ENCODE measurements at regions not wholly inside any gene's neighbourhood (a gene's known extent, or its start where the extent isn't known, plus 50 kb on each side); places are given as distances from the start of the nearest gene placed in this dataset.

DNA sequence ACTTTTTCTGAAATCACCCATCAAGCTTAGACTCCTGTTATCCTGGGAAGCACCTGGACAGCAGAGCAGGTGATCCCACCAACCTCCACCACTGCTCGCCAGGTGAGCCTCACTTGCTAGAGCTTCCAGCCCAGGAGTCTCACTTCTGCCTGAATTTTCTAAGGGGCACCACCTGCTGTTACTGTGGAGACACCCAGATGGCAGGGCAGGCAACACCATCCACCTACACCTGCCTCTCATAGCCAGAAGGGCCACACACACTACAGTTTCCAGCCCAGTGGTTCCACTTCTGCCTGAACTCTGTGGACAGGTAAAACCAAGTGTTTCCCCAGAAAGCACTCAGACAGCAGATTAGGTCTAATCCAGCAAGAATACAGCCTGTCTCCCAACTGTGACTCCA, 262.0 kb downstream of the ARAP2 start:
- TF ChIP-seq, protein P1, sequence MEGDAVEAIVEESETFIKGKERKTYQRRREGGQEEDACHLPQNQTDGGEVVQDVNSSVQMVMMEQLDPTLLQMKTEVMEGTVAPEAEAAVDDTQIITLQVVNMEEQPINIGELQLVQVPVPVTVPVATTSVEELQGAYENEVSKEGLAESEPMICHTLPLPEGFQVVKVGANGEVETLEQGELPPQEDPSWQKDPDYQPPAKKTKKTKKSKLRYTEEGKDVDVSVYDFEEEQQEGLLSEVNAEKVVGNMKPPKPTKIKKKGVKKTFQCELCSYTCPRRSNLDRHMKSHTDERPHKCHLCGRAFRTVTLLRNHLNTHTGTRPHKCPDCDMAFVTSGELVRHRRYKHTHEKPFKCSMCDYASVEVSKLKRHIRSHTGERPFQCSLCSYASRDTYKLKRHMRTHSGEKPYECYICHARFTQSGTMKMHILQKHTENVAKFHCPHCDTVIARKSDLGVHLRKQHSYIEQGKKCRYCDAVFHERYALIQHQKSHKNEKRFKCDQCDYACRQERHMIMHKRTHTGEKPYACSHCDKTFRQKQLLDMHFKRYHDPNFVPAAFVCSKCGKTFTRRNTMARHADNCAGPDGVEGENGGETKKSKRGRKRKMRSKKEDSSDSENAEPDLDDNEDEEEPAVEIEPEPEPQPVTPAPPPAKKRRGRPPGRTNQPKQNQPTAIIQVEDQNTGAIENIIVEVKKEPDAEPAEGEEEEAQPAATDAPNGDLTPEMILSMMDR (IDR thresholded peaks at IDR 0.05) = no peak
- no peak overlapping the region for H3K4me3 ChIP-seq (ENCODE audit: low read length)
- ChIA-PET POLR2A (no interaction called here), CTCF (no interaction called here)
- intact Hi-C loops (cut with DNase I, micrococcal nuclease) = no loop called here
- Mint-ChIP-seq H3K27me3 (no peaks in the 10 kb centered on the region), H3K27ac (no peak overlapping the region), H3K4me1 (ENCODE audit: low read depth) (no peaks in the 10 kb centered on the region), H3K4me3 (no peak overlapping the region), H3K9me3 (no peaks in the 10 kb centered on the region), H3K36me3 (ENCODE audit: low read depth) (no peaks in the 10 kb centered on the region)
- ATAC-seq (ENCODE audit: poor library complexity) = no peak
- H3K4me1 ChIP-seq (ENCODE audit: insufficient read depth, low read length) = no peaks in the 10 kb centered on the region
- no peaks in the 10 kb centered on the region for H3K27me3 ChIP-seq (ENCODE audit: control insufficient read depth in 1 of 2, insufficient read depth in 2 of 2, low read length in 2 of 2)
- DNase-seq = no peak
- no peaks in the 10 kb centered on the region for H3K9me3 ChIP-seq (ENCODE audit: control insufficient read depth in 1 of 2, insufficient read depth in 1 of 2, low read length in 2 of 2)
- H3K27ac ChIP-seq (ENCODE audit: low read depth in 1 of 2, low read length in 2 of 2) = no peak overlapping the region
- H3K36me3 ChIP-seq (ENCODE audit: insufficient read depth, low read length) = no peaks in the 10 kb centered on the region

DNA sequence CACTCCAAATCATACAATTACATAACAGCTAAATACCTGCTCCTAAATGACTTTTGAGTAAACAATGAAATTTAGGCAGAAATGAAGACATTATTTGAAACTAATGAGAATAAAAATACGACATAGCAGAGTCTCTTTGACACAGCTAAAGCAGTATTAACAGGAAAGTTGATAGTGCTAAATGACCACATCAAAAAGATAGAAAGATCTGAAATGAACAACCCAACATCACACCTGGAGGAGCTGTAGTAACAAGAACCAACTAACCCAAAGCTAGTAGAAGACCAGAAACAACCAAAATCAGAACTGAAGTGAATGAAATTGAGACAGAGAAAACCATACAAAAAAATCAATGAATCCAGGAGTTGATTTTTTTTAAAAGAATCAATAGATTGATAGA, 257.8 kb downstream of the ARAP2 start:
- Histone ChIP-seq H3K27me3 (ENCODE audit: control insufficient read depth in 1 of 2, insufficient read depth in 2 of 2, low read length in 2 of 2) (no peaks in the 10 kb centered on the region), H3K27ac (ENCODE audit: low read depth in 1 of 2, low read length in 2 of 2) (no peak overlapping the region), H3K4me3 (ENCODE audit: low read length) (no peak overlapping the region), H3K9me3 (ENCODE audit: control insufficient read depth in 1 of 2, insufficient read depth in 1 of 2, low read length in 2 of 2) (no peaks in the 10 kb centered on the region), H3K36me3 (ENCODE audit: insufficient read depth, low read length) (no peaks in the 10 kb centered on the region), H3K4me1 (ENCODE audit: insufficient read depth, low read length) (no peaks in the 10 kb centered on the region)
- Mint-ChIP-seq H3K27me3 (no peaks in the 10 kb centered on the region), H3K4me3 (no peak overlapping the region), H3K4me1 (ENCODE audit: low read depth) (no peaks in the 10 kb centered on the region), H3K9me3 (peaks cover 3% of the 10 kb centered on the region), H3K36me3 (ENCODE audit: low read depth) (no peaks in the 10 kb centered on the region), H3K27ac (no peak overlapping the region)
- intact Hi-C loops (cut with DNase I, micrococcal nuclease) = no loop called here
- POLR2A ChIA-PET = no interaction called here
- TF ChIP-seq, protein P1 (IDR thresholded peaks at IDR 0.05) = no peak
- ATAC-seq (ENCODE audit: poor library complexity) (no peak), DNase-seq (no peak)
- CTCF ChIA-PET = no interaction called here

DNA sequence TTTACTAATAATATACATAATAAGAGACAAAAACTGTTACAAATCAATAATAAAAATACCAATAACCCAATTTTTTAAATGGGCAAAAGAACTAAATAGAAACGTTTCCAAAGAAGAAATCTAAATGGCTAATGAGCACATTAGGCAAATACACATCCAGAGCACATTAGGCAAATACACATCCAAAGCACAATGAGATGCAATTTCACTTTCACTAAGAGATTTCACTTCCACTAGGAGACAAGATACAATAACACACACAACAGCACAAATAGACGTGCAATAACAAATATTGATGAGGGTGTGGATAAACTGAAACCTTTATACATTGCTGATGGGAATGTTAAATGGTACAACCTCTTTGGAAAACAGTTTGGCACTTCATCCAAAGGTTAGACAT, 250.7 kb downstream of the ARAP2 start:
- DNase-seq = no peak
- Histone ChIP-seq H3K4me3 (ENCODE audit: low read length) (no peak overlapping the region), H3K27me3 (ENCODE audit: control insufficient read depth in 1 of 2, insufficient read depth in 2 of 2, low read length in 2 of 2) (no peaks in the 10 kb centered on the region), H3K9me3 (ENCODE audit: control insufficient read depth in 1 of 2, insufficient read depth in 1 of 2, low read length in 2 of 2) (no peaks in the 10 kb centered on the region), H3K27ac (ENCODE audit: low read depth in 1 of 2, low read length in 2 of 2) (no peak overlapping the region), H3K36me3 (ENCODE audit: insufficient read depth, low read length) (no peaks in the 10 kb centered on the region), H3K4me1 (ENCODE audit: insufficient read depth, low read length) (no peaks in the 10 kb centered on the region)
- TF ChIP-seq, protein P1 (IDR thresholded peaks at IDR 0.05) = no peak
- no peaks in the 10 kb centered on the region for H3K36me3 Mint-ChIP-seq (ENCODE audit: low read depth)
- ATAC-seq (ENCODE audit: poor library complexity) = no peak
- H3K9me3 Mint-ChIP-seq = no peaks in the 10 kb centered on the region
- H3K27ac Mint-ChIP-seq = no peak overlapping the region
- H3K4me1 Mint-ChIP-seq (ENCODE audit: low read depth) = no peaks in the 10 kb centered on the region
- CTCF ChIA-PET = no interaction called here
- POLR2A ChIA-PET = interaction anchor here (0.6 kb wide), 1 partner anchor 18 kb away, joined by 3 read pairs; no protein-coding TSS in a partner anchor
- intact Hi-C loops (cut with DNase I, micrococcal nuclease) = loop anchor here in 1 of 2 experiments (1.0 kb wide), 1 partner anchor 8 kb away; no protein-coding TSS in a partner anchor
- no peaks in the 10 kb centered on the region for H3K27me3 Mint-ChIP-seq
- H3K4me3 Mint-ChIP-seq = no peak overlapping the region
